ENCODE measurements at regions not wholly inside any gene's neighbourhood (a gene's known extent, or its start where the extent isn't known, plus 50 kb on each side); places are given as distances from the start of the nearest gene placed in this dataset.
"Not testable (repeated sequence)": the region's sequence is repeated elsewhere in the genome, so short reads cannot be mapped to it uniquely, and the experiment has no call there.

GRCh38 chr13:104645786-104646185, 1579.6 kb upstream of the SLC10A2 start:
- no peak for DNase-seq

- DNase-seq = no peak
Observed at GRCh38 chr13:104641309-104641708, 1575.1 kb upstream of the SLC10A2 start.

GRCh38 chr13:104635879-104636278, 1569.7 kb upstream of the SLC10A2 start:
- no peak for DNase-seq

- DNase-seq = no peak
Observed at GRCh38 chr13:104634016-104634415, 1567.8 kb upstream of the SLC10A2 start.

GRCh38 chr13:104632736-104633135, 1566.5 kb upstream of the SLC10A2 start:
- DNase-seq = no peak

GRCh38 chr13:104625201-104625600, 1559.0 kb upstream of the SLC10A2 start:
- no peak for DNase-seq

- no peak for DNase-seq
Observed at GRCh38 chr13:104616990-104617389, 1550.8 kb upstream of the SLC10A2 start.

GRCh38 chr13:104614361-104615145, 1548.3 kb upstream of the SLC10A2 start:
- no peak for DNase-seq

- no peak for DNase-seq
Observed at GRCh38 chr13:104608331-104608730, 1542.1 kb upstream of the SLC10A2 start.

- not testable (repeated sequence) for DNase-seq
Observed at GRCh38 chr13:104605435-104605834, 1539.2 kb upstream of the SLC10A2 start.

GRCh38 chr13:104597546-104598180, 1531.4 kb upstream of the SLC10A2 start:
- DNase-seq = no peak

GRCh38 chr13:104595511-104595910, 1529.3 kb upstream of the SLC10A2 start:
- no peak for DNase-seq

GRCh38 chr13:104594806-104595205, 1528.6 kb upstream of the SLC10A2 start:
- DNase-seq = no peak

- no peak for DNase-seq
Observed at GRCh38 chr13:104593693-104594092, 1527.5 kb upstream of the SLC10A2 start.

GRCh38 chr13:104593251-104593576, 1527.0 kb upstream of the SLC10A2 start:
- no peak for DNase-seq

GRCh38 chr13:104592545-104593250, 1526.5 kb upstream of the SLC10A2 start:
- DNase-seq = no peak

GRCh38 chr13:104592127-104592526, 1525.9 kb upstream of the SLC10A2 start:
- DNase-seq = no peak

- DNase-seq = no peak
Observed at GRCh38 chr13:104586051-104586746, 1520.0 kb upstream of the SLC10A2 start.

GRCh38 chr13:104584481-104584880, 1518.3 kb upstream of the SLC10A2 start:
- DNase-seq = no peak

GRCh38 chr13:104580931-104581330, 1514.7 kb upstream of the SLC10A2 start:
- DNase-seq = no peak

GRCh38 chr13:104577071-104577815, 1511.0 kb upstream of the SLC10A2 start:
- DNase-seq = no peak

GRCh38 chr13:104571893-104572229, 1505.6 kb upstream of the SLC10A2 start:
- no peak for DNase-seq

Measured in inflammatory macrophage treated with lipopolysaccharide for 1 hour (primary cell).